HG03571 (cell line): ENCODE measurements at regions not wholly inside any gene's neighbourhood (a gene's known extent, or its start where the extent isn't known, plus 50 kb on each side); places are given as distances from the start of the nearest gene placed in this dataset.
"Not testable (repeated sequence)": the region's sequence is repeated elsewhere in the genome, so short reads cannot be mapped to it uniquely, and the experiment has no call there.

Experiments
- ATAC-seq: cut with Tn5 transposase; IDR thresholded peaks from one replicate; pipeline ENCODE4 v1.9.1; 2021; ENCODE audit not compliant: unreplicated experiment

GRCh38 chr17:5896215-5896614, 174.0 kb upstream of the WSCD1 start:
- no peak for ATAC-seq

- ATAC-seq: no peak
These were observed 172.8 kb upstream of the WSCD1 start for GRCh38 chr17:5897275-5897911.

- ATAC-seq: not testable (repeated sequence)
These were observed 172.2 kb upstream of the WSCD1 start for GRCh38 chr17:5897981-5898380.

GRCh38 chr17:5898406-5898805, 171.8 kb upstream of the WSCD1 start:
- no peak for ATAC-seq

GRCh38 chr17:5899496-5900195, 170.5 kb upstream of the WSCD1 start:
- ATAC-seq: no peak

- ATAC-seq: no peak
These were observed 168.4 kb upstream of the WSCD1 start for GRCh38 chr17:5901731-5902130.

- no peak for ATAC-seq
These were observed 167.7 kb upstream of the WSCD1 start for GRCh38 chr17:5902181-5903140.

- ATAC-seq: no peak
These were observed 158.3 kb upstream of the WSCD1 start for GRCh38 chr17:5911919-5912318.

GRCh38 chr17:5913032-5913531, 157.1 kb upstream of the WSCD1 start:
- no peak for ATAC-seq

- no peak for ATAC-seq
These were observed 156.5 kb upstream of the WSCD1 start for GRCh38 chr17:5913641-5914040.

- ATAC-seq: no peak
These were observed 154.8 kb upstream of the WSCD1 start for GRCh38 chr17:5915337-5915736.

GRCh38 chr17:5919089-5919488, 151.1 kb upstream of the WSCD1 start:
- ATAC-seq: no peak

GRCh38 chr17:5921512-5922282, 148.5 kb upstream of the WSCD1 start:
- no peak for ATAC-seq

GRCh38 chr17:5922476-5922875, 147.7 kb upstream of the WSCD1 start:
- ATAC-seq: no peak

GRCh38 chr17:5929721-5930120, 140.5 kb upstream of the WSCD1 start:
- no peak for ATAC-seq

GRCh38 chr17:5930555-5930954, 139.6 kb upstream of the WSCD1 start:
- not testable (repeated sequence) for ATAC-seq

GRCh38 chr17:5931616-5932015, 138.6 kb upstream of the WSCD1 start:
- ATAC-seq: no peak

GRCh38 chr17:5933430-5933829, 136.7 kb upstream of the WSCD1 start:
- ATAC-seq: no peak

- ATAC-seq: no peak
These were observed 128.9 kb upstream of the WSCD1 start for GRCh38 chr17:5941258-5941657.

- ATAC-seq: no peak
These were observed 127.5 kb upstream of the WSCD1 start for GRCh38 chr17:5942687-5943086.

- no peak for ATAC-seq
These were observed 126.9 kb upstream of the WSCD1 start for GRCh38 chr17:5943232-5943631.
